Liver (tissue), 8 donors: ENCODE measurements at regions not wholly inside any gene's neighbourhood (a gene's known extent, or its start where the extent isn't known, plus 50 kb on each side); places are given as distances from the start of the nearest gene placed in this dataset.

Source experiments
- DNase-seq: peaks from one replicate; pipeline ENCODE4 v3.0.0-alpha.2; 2017; ENCODE audit warnings: low spot score
- H3K27ac ChIP-seq, 2 donors: one replicate each; pipeline ENCODE4 v1.7.0; 2013; ENCODE audit warnings: inconsistent platforms in 2 of 2, low read length in 2 of 2, control low read depth in 1 of 2, low read depth in 1 of 2, mild to moderate bottlenecking in 1 of 2
- H3K27me3 ChIP-seq, 4 donors: one replicate each; pipeline versions ENCODE4 v1.6.1 to v1.7.0; 2013; ENCODE audit warnings: low read length in 3 of 4, inconsistent platforms in 1 of 4, mild to moderate bottlenecking in 1 of 4, moderate library complexity in 1 of 4; ENCODE audit not compliant: control insufficient read depth in 4 of 4, insufficient read depth in 4 of 4
- H3K36me3 ChIP-seq, 4 donors: one replicate each; pipeline versions ENCODE4 v1.6.1 to v1.7.0; 2013; ENCODE audit warnings: low read length in 3 of 4, mild to moderate bottlenecking in 3 of 4, low read depth in 1 of 4, moderate library complexity in 1 of 4; ENCODE audit not compliant: control insufficient read depth in 4 of 4, insufficient read depth in 3 of 4
- H3K4me1 ChIP-seq, 4 donors: one replicate each; pipeline versions ENCODE4 v1.6.1 to v1.7.0; 2013; ENCODE audit warnings: low read length in 3 of 4, mild to moderate bottlenecking in 3 of 4, moderate library complexity in 1 of 4; ENCODE audit not compliant: control insufficient read depth in 4 of 4, insufficient read depth in 4 of 4
- H3K4me3 ChIP-seq, 3 donors: one replicate each; pipeline versions ENCODE4 v1.6.1 to v1.7.0; 2013; ENCODE audit warnings: low read length in 3 of 3, control low read depth in 1 of 3, low read depth in 1 of 3, mild to moderate bottlenecking in 1 of 3
- H3K9ac ChIP-seq, 2 donors: one replicate each; pipeline ENCODE4 v1.7.0; 2013; ENCODE audit warnings: low read length in 2 of 2, mild to moderate bottlenecking in 2 of 2, moderate library complexity in 2 of 2, control low read depth in 1 of 2, low read depth in 1 of 2
- H3K9me3 ChIP-seq, 4 donors: one replicate each; pipeline versions ENCODE4 v1.6.1 to v1.7.0; 2013; ENCODE audit warnings: low read length in 3 of 4; ENCODE audit not compliant: control insufficient read depth in 4 of 4
- EGR1 ChIP-seq, 2 donors: IDR thresholded peaks; 2 replicates each; pipeline ENCODE4 v1.6.1; 2016 to 2018; ENCODE audit warnings: antibody characterized with exemption in 2 of 2, low read depth in 2 of 2
- FOXA1 ChIP-seq: IDR thresholded peaks from 2 replicates; pipeline ENCODE4 v1.6.1; 2016; ENCODE audit warnings: antibody characterized with exemption
- FOXA2 ChIP-seq: IDR thresholded peaks from 2 replicates; pipeline ENCODE4 v1.6.1; 2016; ENCODE audit warnings: antibody characterized with exemption
- GABPA ChIP-seq, 2 donors: IDR thresholded peaks in 1 of 2; conservative IDR thresholded peaks in 1 of 2; 2 replicates each; pipeline ENCODE4 v1.6.1; 2016; ENCODE audit warnings: antibody characterized with exemption in 2 of 2, mild to moderate bottlenecking in 1 of 2, moderate library complexity in 1 of 2
- HNF4A ChIP-seq, 2 donors: conservative IDR thresholded peaks; 2 replicates each; pipeline ENCODE4 v1.6.1; 2016; ENCODE audit warnings: antibody characterized with exemption in 2 of 2, mild to moderate bottlenecking in 2 of 2
- HNF4G ChIP-seq: IDR thresholded peaks from 2 replicates; pipeline ENCODE4 v1.6.1; 2016; ENCODE audit warnings: antibody characterized with exemption
- NR2F2 ChIP-seq: IDR thresholded peaks from 2 replicates; pipeline ENCODE4 v1.6.1; 2016; ENCODE audit warnings: antibody characterized with exemption
- RAD21 ChIP-seq, 2 donors: IDR thresholded peaks; 2 replicates each; pipeline ENCODE4 v1.6.1; 2016; ENCODE audit warnings: antibody characterized with exemption in 2 of 2, mild to moderate bottlenecking in 2 of 2
- RXRA ChIP-seq, 2 donors: IDR thresholded peaks; 2 replicates each; pipeline ENCODE4 v1.6.1; 2017 to 2018; ENCODE audit warnings: antibody characterized with exemption in 2 of 2, mild to moderate bottlenecking in 1 of 2
- SP1 ChIP-seq: IDR thresholded peaks from 2 replicates; pipeline ENCODE4 v1.6.1; 2018; ENCODE audit warnings: antibody characterized with exemption, mild to moderate bottlenecking
- TAF1 ChIP-seq: conservative IDR thresholded peaks from 2 replicates; pipeline ENCODE4 v1.6.1; 2016; ENCODE audit warnings: antibody characterized with exemption, mild to moderate bottlenecking
- YY1 ChIP-seq: IDR thresholded peaks from 2 replicates; pipeline ENCODE4 v1.6.1; 2016; ENCODE audit warnings: antibody characterized with exemption, mild to moderate bottlenecking
- WGBS: extraction: QIAGEN DNeasy Blood & Tissue Kit; methylation state at CpG from one replicate; pipeline ENCODE4 v1.1.7; 2013; 5-methylcytosine and 5-hydroxymethylcytosine counted together
- TF ChIP-seq, protein P1 (sequence below): IDR thresholded peaks from 2 replicates; pipeline ENCODE4 v1.6.1; 2016; ENCODE audit warnings: antibody characterized with exemption
- TF ChIP-seq, protein P2 (sequence below): IDR thresholded peaks from 2 replicates; pipeline ENCODE4 v1.6.1; 2016; ENCODE audit warnings: antibody characterized with exemption, mild to moderate bottlenecking
- TF ChIP-seq, protein P3 (sequence below): IDR thresholded peaks from 2 replicates; pipeline ENCODE4 v1.6.1; 2016; ENCODE audit warnings: antibody characterized with exemption
- TF ChIP-seq, protein P4 (sequence below): IDR thresholded peaks from 2 replicates; pipeline ENCODE4 v1.6.1; 2016; ENCODE audit warnings: antibody characterized with exemption
- TF ChIP-seq, protein P5 (sequence below): fragments of 150-350 bp; IDR thresholded peaks from 2 replicates; pipeline ENCODE4 v1.5.1; 2017; ENCODE audit warnings: improper control_type of control experiment, low read depth, low read length; ENCODE audit not compliant: missing input control
- donor health status: healthy.
- donor health status: healthy.
- donor health status: healthy.
- donor health status: healthy.
- donor health status: healthy.

DNA sequence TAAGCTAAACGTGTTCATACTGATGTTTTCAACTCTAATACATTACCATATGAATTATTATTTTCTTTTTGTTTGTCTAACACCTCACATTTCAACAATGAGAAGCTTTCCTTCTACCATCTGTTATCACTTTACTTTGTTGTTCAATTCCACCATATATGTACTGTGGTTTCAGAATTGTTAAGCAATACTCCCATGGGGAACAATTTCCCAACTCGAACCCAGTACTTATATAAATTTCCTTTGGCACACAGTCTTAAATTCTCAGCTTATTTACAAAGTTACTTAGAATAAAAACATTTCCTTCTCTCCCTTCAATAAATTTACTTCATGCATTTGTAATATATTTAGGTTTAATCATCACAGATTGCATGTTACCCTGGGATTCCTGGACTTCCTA, 1764.4 kb downstream of the OTOL1 start:
- no peak for DNase-seq
- 58% methylated on average over 2 of the region's 2 CpGs for WGBS
- no peaks in the 10 kb centered on the region for H3K9me3 ChIP-seq
- no peaks in the 10 kb centered on the region for H3K27me3 ChIP-seq
- H3K4me3 ChIP-seq, result no peak overlapping the region
- no peak for TF ChIP-seq TAF1
- H3K9ac ChIP-seq, result no peak overlapping the region
- no peak overlapping the region for H3K27ac ChIP-seq
- H3K36me3 ChIP-seq, result no peaks in the 10 kb centered on the region
- H3K4me1 ChIP-seq, result no peaks in the 10 kb centered on the region

DNA sequence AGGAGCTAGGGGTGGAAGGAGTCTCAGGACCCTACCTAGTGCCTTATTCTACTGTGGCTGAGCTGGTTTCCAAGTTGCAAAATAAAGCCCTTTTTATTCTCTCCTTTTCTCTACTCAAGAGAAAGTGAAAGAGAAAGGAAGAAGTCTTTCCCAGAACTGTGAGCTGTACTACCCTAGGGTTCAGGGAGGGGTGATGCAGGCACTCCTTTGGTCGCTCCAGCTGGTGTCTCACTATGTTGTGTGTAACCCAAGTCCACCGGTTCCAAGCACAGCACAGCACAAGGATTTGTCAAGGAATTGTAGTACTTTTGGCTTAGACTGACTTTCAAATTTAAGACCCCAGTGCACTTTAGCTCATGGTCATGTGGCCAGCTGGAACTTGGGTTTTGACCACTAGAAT, 1721.7 kb downstream of the OTOL1 start:
- no peaks in the 10 kb centered on the region for H3K9me3 ChIP-seq
- H3K27me3 ChIP-seq, result no peaks in the 10 kb centered on the region
- DNase-seq, result no peak
- no peak overlapping the region for H3K27ac ChIP-seq
- H3K4me1 ChIP-seq, result no peaks in the 10 kb centered on the region
- H3K4me3 ChIP-seq, result no peak overlapping the region
- H3K36me3 ChIP-seq, result no peaks in the 10 kb centered on the region
- H3K9ac ChIP-seq, result no peak overlapping the region
- no peak for TF ChIP-seq NR2F2
- TF ChIP-seq HNF4A (conservative IDR thresholded peaks at IDR 0.05), result no peak
- no peak for TF ChIP-seq RXRA (IDR thresholded peaks at IDR 0.05)
- TF ChIP-seq SP1, result no peak
- TF ChIP-seq, protein P1, sequence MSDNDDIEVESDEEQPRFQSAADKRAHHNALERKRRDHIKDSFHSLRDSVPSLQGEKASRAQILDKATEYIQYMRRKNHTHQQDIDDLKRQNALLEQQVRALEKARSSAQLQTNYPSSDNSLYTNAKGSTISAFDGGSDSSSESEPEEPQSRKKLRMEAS, result no peak
- no peak for TF ChIP-seq TAF1
- TF ChIP-seq EGR1 (IDR thresholded peaks at IDR 0.05; ENCODE audit: low read depth in 2 of 2), result no peak
- no peak for TF ChIP-seq RAD21 (IDR thresholded peaks at IDR 0.05)
- TF ChIP-seq, protein P2, sequence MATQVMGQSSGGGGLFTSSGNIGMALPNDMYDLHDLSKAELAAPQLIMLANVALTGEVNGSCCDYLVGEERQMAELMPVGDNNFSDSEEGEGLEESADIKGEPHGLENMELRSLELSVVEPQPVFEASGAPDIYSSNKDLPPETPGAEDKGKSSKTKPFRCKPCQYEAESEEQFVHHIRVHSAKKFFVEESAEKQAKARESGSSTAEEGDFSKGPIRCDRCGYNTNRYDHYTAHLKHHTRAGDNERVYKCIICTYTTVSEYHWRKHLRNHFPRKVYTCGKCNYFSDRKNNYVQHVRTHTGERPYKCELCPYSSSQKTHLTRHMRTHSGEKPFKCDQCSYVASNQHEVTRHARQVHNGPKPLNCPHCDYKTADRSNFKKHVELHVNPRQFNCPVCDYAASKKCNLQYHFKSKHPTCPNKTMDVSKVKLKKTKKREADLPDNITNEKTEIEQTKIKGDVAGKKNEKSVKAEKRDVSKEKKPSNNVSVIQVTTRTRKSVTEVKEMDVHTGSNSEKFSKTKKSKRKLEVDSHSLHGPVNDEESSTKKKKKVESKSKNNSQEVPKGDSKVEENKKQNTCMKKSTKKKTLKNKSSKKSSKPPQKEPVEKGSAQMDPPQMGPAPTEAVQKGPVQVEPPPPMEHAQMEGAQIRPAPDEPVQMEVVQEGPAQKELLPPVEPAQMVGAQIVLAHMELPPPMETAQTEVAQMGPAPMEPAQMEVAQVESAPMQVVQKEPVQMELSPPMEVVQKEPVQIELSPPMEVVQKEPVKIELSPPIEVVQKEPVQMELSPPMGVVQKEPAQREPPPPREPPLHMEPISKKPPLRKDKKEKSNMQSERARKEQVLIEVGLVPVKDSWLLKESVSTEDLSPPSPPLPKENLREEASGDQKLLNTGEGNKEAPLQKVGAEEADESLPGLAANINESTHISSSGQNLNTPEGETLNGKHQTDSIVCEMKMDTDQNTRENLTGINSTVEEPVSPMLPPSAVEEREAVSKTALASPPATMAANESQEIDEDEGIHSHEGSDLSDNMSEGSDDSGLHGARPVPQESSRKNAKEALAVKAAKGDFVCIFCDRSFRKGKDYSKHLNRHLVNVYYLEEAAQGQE, result no peak
- TF ChIP-seq HNF4G, result no peak
- TF ChIP-seq, protein P3, sequence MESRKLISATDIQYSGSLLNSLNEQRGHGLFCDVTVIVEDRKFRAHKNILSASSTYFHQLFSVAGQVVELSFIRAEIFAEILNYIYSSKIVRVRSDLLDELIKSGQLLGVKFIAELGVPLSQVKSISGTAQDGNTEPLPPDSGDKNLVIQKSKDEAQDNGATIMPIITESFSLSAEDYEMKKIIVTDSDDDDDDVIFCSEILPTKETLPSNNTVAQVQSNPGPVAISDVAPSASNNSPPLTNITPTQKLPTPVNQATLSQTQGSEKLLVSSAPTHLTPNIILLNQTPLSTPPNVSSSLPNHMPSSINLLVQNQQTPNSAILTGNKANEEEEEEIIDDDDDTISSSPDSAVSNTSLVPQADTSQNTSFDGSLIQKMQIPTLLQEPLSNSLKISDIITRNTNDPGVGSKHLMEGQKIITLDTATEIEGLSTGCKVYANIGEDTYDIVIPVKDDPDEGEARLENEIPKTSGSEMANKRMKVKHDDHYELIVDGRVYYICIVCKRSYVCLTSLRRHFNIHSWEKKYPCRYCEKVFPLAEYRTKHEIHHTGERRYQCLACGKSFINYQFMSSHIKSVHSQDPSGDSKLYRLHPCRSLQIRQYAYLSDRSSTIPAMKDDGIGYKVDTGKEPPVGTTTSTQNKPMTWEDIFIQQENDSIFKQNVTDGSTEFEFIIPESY, result no peak
- TF ChIP-seq FOXA1, result no peak
- TF ChIP-seq, protein P4, sequence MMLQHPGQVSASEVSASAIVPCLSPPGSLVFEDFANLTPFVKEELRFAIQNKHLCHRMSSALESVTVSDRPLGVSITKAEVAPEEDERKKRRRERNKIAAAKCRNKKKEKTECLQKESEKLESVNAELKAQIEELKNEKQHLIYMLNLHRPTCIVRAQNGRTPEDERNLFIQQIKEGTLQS, result no peak
- TF ChIP-seq, protein P5, sequence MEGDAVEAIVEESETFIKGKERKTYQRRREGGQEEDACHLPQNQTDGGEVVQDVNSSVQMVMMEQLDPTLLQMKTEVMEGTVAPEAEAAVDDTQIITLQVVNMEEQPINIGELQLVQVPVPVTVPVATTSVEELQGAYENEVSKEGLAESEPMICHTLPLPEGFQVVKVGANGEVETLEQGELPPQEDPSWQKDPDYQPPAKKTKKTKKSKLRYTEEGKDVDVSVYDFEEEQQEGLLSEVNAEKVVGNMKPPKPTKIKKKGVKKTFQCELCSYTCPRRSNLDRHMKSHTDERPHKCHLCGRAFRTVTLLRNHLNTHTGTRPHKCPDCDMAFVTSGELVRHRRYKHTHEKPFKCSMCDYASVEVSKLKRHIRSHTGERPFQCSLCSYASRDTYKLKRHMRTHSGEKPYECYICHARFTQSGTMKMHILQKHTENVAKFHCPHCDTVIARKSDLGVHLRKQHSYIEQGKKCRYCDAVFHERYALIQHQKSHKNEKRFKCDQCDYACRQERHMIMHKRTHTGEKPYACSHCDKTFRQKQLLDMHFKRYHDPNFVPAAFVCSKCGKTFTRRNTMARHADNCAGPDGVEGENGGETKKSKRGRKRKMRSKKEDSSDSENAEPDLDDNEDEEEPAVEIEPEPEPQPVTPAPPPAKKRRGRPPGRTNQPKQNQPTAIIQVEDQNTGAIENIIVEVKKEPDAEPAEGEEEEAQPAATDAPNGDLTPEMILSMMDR, result no peak
- no peak for TF ChIP-seq FOXA2
- TF ChIP-seq YY1, result no peak
- no peak for TF ChIP-seq GABPA (IDR thresholded peaks at IDR 0.05 in 1 of 2, conservative IDR thresholded peaks at IDR 0.05 in 1 of 2)
- 80% methylated on average over 2 of the region's 2 CpGs for WGBS
